Rectal smooth muscle tissue (tissue), 1 donor: ENCODE measurements at regions not wholly inside any gene's neighbourhood (a gene's known extent, or its start where the extent isn't known, plus 50 kb on each side); places are given as distances from the start of the nearest gene placed in this dataset.
"Not testable (repeated sequence)": the region's sequence is repeated elsewhere in the genome, so short reads cannot be mapped to it uniquely, and the experiment has no call there.

Experiments used
- H3K27ac ChIP-seq: one replicate; pipeline ENCODE4 v1.7.0; 2013; ENCODE audit warnings: low read depth, low read length, inconsistent platforms
- H3K27me3 ChIP-seq: one replicate; pipeline ENCODE4 v1.7.0; 2013; ENCODE audit warnings: low read length; ENCODE audit not compliant: control insufficient read depth, insufficient read depth
- H3K36me3 ChIP-seq: one replicate; pipeline ENCODE4 v1.7.0; 2013; ENCODE audit warnings: low read length; ENCODE audit not compliant: control insufficient read depth, insufficient read depth
- H3K4me1 ChIP-seq: one replicate; pipeline ENCODE4 v1.7.0; 2013; ENCODE audit warnings: low read length; ENCODE audit not compliant: control insufficient read depth, insufficient read depth
- H3K4me3 ChIP-seq: one replicate; pipeline ENCODE4 v1.7.0; 2013; ENCODE audit warnings: low read length
- H3K9ac ChIP-seq: one replicate; pipeline ENCODE4 v1.7.0; 2013; ENCODE audit warnings: low read length

DNA sequence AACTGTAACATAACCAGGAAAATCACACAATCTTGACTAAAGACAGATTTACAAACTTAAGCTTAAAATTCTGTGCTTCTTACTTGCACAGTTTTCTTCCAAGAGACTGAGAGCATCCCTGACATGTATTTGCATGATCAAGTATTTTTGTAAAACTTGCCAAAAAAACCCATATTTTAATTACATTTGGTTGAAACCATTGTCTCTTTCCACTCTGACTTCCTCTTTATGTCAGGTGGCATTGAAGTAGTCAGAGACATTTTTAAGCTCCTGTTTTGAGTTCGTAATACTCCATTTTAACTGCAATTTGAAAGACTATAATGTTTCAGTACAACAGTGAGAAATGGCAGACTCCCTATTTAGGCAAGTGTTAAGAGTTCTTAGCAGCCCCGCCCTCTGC, 103.6 kb downstream of the ATXN7L3B start:
- H3K27ac ChIP-seq: no peak overlapping the region
- no peaks in the 10 kb centered on the region for H3K27me3 ChIP-seq
- H3K36me3 ChIP-seq: no peaks in the 10 kb centered on the region
- no peak overlapping the region for H3K4me3 ChIP-seq
- H3K4me1 ChIP-seq: no peaks in the 10 kb centered on the region
- H3K9ac ChIP-seq: no peak overlapping the region

DNA sequence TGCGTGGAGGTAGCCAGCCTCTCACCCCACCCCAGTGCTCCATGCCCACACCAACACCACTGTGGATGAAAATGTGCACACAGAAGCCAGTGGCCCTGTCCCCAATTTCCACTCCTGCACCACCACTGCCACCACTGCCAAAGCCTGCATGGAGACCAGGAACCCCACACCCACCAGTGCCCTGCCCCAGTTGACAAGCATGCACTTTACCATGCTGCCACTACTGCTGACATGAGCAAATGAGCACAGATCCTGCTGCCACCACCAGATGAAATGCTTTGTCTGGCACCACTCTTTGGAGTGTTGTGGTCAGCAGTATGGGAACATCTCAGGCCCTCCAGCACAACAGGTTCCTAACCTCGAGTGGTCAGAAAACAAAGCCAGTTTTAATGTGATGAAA, 104.1 kb downstream of the ATXN7L3B start:
- no peaks in the 10 kb centered on the region for H3K4me1 ChIP-seq
- H3K27ac ChIP-seq: no peak overlapping the region
- no peak overlapping the region for H3K4me3 ChIP-seq
- H3K36me3 ChIP-seq: no peaks in the 10 kb centered on the region
- H3K9ac ChIP-seq: no peak overlapping the region
- no peaks in the 10 kb centered on the region for H3K27me3 ChIP-seq

DNA sequence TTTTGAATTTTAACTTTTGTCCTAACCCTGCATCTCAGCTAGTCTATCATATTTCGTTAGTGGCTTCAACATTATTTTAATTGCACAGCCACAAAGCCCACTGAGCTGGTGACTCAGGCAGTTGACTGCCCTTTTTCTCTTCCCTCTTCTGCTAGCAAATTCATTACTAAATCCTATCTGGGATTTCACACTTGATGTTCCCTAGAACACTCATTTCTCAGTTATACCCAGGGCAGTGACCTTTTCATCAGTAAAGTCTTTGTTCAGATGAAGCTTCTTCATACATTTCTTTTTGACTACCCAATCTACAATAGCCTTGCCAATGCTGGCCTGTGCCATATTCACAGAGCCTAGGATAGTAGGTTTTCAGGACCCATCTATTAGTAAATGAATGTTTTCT, 107.0 kb downstream of the ATXN7L3B start:
- Histone ChIP-seq H3K9ac (no peak overlapping the region), H3K4me1 (no peaks in the 10 kb centered on the region), H3K27ac (no peak overlapping the region), H3K27me3 (no peaks in the 10 kb centered on the region), H3K4me3 (no peak overlapping the region), H3K36me3 (no peaks in the 10 kb centered on the region)

DNA sequence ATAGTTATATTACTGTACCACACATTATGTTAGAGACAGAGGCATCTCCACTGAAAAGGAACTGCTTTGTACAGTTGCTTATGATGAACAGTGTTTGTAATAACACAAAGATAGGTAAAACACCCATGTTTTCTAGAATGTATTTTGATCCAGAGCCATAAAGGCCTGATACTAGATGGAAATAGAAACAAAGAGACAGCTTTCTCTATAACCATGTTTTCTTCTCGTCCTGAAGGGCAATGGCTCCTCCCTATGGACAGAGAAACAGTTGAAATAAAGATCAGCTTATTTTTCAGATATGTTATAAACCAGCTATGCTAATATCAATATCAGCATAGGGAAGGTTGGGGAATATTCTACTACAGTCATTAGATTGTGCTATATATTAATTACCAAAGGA, 109.2 kb downstream of the ATXN7L3B start:
- H3K9ac ChIP-seq: no peak overlapping the region

DNA sequence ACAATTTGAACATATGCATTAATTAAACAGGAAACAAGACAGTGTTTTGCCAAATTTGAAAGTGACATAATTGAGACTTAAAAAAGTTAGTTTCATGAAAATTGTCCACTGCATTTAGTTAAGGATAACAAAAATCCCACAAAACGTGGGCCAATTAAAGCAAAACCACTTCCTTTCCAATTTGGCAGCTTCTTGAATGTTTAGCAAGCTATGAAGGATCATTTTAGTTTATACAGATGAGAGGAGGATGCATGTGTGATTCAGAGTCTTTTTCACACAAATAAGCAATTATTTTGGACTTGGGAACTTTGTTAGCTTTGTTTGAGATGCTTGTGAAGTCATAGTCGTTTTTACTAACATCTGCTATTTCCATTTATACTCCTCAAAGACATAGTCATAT, 109.6 kb downstream of the ATXN7L3B start:
- H3K4me1 ChIP-seq: no peaks in the 10 kb centered on the region
- H3K36me3 ChIP-seq: no peaks in the 10 kb centered on the region
- no peaks in the 10 kb centered on the region for H3K27me3 ChIP-seq
- H3K9ac ChIP-seq: no peak overlapping the region
- no peak overlapping the region for H3K4me3 ChIP-seq
- H3K27ac ChIP-seq: no peak overlapping the region

More for the DNA sequence above, 109.2 kb downstream of the ATXN7L3B start:
- Histone ChIP-seq H3K4me3 (no peak overlapping the region), H3K36me3 (no peaks in the 10 kb centered on the region), H3K27ac (no peak overlapping the region), H3K27me3 (no peaks in the 10 kb centered on the region), H3K4me1 (no peaks in the 10 kb centered on the region)

DNA sequence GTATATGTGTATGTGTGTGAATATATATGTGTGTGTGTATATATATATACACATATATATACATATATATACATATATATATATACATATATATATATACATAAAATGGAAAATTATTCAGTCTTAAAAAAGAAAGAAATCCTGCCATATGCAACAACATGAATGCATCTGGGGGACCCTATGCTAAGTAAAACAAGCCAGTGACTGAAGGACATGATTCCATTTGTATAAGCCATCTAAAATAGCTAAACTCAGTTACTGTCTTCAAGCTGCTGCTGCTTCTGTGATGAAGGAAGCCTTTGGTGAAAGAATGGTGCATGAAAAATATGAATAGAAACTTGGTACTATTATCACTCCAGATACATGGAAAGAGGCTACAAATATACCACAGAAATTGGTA, 118.6 kb downstream of the ATXN7L3B start:
- Histone ChIP-seq H3K9ac (no peak overlapping the region), H3K4me3 (no peak overlapping the region), H3K4me1 (no peaks in the 10 kb centered on the region), H3K36me3 (no peaks in the 10 kb centered on the region), H3K27me3 (no peaks in the 10 kb centered on the region), H3K27ac (no peak overlapping the region)

DNA sequence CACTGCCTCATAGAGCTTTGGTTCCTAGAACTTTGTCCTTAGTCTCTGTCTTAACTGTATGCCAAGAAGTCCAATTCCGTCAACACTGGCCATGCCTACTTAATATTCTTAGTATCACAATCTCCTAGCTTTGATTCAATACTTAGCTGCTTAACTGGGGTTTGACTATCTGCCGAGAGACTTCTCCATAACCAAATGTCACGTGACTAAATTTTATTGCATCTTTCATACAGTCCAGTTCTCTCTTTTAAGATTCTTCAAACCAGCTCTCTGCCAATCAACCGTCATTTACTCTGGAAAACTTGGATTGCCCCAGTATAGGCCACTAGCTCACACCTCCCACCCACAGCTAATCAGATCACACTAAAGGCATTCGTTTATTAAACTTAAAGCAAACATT, 122.8 kb downstream of the ATXN7L3B start:
- Histone ChIP-seq H3K9ac (no peak overlapping the region), H3K27ac (no peak overlapping the region), H3K36me3 (no peaks in the 10 kb centered on the region), H3K4me1 (no peaks in the 10 kb centered on the region), H3K27me3 (no peaks in the 10 kb centered on the region), H3K4me3 (no peak overlapping the region)

DNA sequence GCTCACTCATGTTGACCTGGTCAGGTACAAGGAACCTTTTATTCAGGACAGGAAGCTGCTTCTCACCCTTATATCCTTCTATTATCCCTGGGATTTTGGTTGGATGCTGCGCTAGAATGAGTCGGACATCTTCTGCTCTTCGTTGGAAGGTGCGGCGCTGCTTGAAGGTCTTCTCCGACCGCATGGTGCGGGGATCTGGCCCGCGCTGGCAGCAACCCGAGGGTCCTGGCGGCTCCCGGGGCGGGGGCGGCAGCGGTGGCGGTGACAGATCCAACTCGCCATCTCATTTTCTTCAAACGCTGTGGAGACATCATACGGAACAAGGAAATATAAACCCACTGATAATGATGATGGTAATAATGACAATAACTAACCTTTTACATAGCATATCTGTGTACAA, 126.3 kb downstream of the ATXN7L3B start:
- Histone ChIP-seq H3K27me3 (no peaks in the 10 kb centered on the region), H3K36me3 (no peaks in the 10 kb centered on the region), H3K4me1 (no peaks in the 10 kb centered on the region), H3K4me3 (no peak overlapping the region), H3K27ac (no peak overlapping the region), H3K9ac (no peak overlapping the region)

DNA sequence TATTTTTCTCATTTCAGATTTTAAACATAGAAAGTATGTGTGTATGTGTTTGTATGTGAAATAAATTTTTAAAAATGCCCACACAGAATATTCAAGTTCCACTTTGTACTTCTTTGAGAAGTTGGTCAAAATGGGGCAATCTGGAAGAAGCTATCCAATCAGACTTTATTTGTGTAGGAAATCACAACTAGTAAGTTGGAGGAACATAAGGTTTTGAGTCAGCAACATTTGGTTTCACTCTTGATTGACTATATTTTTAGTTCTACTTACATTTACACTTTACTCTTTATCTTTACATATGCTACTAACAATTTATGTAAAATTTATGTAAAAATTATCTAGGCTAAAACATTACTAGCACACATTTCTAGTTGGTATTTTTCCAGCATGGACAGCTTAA, 128.1 kb downstream of the ATXN7L3B start:
- H3K4me1 ChIP-seq: no peaks in the 10 kb centered on the region
- H3K9ac ChIP-seq: no peak overlapping the region
- H3K4me3 ChIP-seq: no peak overlapping the region

DNA sequence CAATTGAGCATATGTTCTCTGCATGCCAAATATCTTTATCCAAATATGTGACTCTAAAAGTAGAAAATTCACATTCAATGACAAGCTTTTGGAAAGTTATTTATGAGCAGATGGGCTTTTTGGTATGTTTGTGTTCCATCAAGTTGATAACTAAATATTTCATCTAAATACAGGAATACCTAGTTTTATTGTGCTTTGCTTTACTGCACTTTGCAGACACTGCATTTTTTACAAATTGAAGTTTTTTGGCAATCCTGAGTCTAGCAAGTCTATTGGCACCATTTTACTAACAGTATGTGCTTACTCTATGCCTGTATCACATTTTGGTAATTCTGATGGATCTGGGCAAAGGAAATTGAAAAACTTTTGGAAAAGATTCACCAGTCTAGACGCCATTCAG, 133.8 kb downstream of the ATXN7L3B start:
- H3K4me1 ChIP-seq: no peaks in the 10 kb centered on the region
- H3K27me3 ChIP-seq: no peaks in the 10 kb centered on the region
- no peaks in the 10 kb centered on the region for H3K36me3 ChIP-seq
- no peak overlapping the region for H3K27ac ChIP-seq
- no peak overlapping the region for H3K4me3 ChIP-seq
- H3K9ac ChIP-seq: no peak overlapping the region

More for the DNA sequence above, 128.1 kb downstream of the ATXN7L3B start:
- H3K27ac ChIP-seq: no peak overlapping the region
- no peaks in the 10 kb centered on the region for H3K27me3 ChIP-seq
- H3K36me3 ChIP-seq: no peaks in the 10 kb centered on the region

DNA sequence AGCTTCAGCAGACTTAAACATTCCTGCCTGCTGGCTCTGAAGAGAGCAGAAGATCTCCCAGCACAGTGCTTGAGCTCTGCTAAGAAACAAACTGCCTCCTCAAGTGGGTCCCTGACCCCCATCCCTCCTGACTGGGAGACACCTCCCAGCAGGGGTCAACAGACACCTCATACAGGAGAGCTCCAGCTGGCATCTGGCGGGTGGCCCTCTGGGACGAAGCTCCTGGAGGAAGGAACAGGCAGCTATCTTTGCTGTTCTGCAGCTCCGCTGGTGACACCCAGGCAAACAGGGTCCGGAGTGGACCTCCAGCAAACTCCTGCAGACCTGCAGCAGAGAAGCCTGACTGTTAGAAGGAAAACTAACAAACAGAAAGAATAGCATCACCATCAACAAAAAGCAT, 139.3 kb downstream of the ATXN7L3B start:
- not testable (repeated sequence) for H3K27ac ChIP-seq, H3K36me3 ChIP-seq, H3K27me3 ChIP-seq, H3K9ac ChIP-seq, H3K4me1 ChIP-seq, H3K4me3 ChIP-seq

DNA sequence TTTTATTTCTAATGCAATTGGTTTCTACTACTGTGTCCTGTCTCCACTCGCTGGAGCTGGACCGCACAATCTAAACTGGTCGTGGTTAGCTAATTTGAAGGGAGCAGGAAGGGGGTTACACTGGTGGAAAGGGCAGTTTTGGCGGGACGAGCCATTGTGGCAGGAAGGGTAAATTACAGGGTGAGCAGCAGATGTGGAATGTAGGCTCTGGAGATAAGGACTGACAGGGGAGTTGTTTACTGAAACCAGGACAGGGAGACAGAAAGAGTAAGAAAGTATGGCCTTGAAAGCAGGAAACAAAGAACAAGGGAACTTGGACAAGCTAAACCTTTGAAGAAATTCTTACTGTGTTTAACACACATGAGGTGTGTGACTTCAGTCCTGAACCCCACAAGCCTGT, 147.8 kb downstream of the ATXN7L3B start:
- Histone ChIP-seq H3K27ac (no peak overlapping the region), H3K4me3 (no peak overlapping the region), H3K4me1 (no peaks in the 10 kb centered on the region), H3K27me3 (no peaks in the 10 kb centered on the region), H3K9ac (no peak overlapping the region), H3K36me3 (no peaks in the 10 kb centered on the region)

DNA sequence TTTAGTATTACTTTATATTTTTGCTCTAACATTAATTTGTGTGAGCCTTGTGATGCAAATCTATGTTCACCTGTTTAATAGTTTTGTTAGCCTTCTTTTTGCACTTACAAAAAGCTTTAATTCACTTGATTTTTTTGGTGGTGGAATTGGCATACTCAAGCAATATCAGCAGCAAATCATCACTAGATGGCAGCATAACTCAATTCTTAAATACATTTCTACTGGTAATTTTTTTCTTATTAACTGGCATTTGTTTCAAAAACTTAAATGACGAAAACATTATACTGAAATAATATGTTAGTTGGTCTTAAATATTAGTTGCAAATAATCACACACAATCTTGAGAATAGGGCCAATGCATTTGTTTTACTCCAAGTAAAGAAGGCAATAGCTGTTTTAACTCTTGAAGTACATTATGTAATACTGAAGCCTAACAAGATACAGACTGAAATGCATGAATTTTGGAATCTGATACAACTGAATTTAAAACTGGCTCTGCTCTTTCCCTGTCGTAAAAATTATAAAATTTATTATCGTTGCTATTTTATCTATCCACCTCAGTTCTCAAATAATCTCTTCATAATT, 151.5 kb downstream of the ATXN7L3B start:
- Histone ChIP-seq H3K9ac (no peak overlapping the region), H3K27me3 (no peaks in the 10 kb centered on the region), H3K4me3 (no peak overlapping the region), H3K4me1 (no peaks in the 10 kb centered on the region), H3K36me3 (no peaks in the 10 kb centered on the region), H3K27ac (no peak overlapping the region)
